Esophagus muscularis mucosa (tissue), 4 donors: ENCODE measurements at regions not wholly inside any gene's neighbourhood (a gene's known extent, or its start where the extent isn't known, plus 50 kb on each side); places are given as distances from the start of the nearest gene placed in this dataset.

Experiments used
- CTCF ChIP-seq, 3 experiments: fragments of 200-600 bp in 2 of 3; fragments of 450-650 bp in 1 of 3; sonication (generic) in 2 of 3; IDR thresholded peaks; one replicate each; pipeline ENCODE4 v1.5.1; 2017 to 2019; ENCODE audit warnings: antibody characterized with exemption in 3 of 3, mild to moderate bottlenecking in 2 of 3, moderate library complexity in 1 of 3
- EP300 ChIP-seq: sonication (generic); formaldehyde crosslinking; IDR thresholded peaks from one replicate; pipeline ENCODE4 v1.6.1; 2017; ENCODE audit warnings: antibody characterized with exemption
- POLR2A ChIP-seq: fragments of 450-650 bp; IDR thresholded peaks from one replicate; pipeline ENCODE4 v1.6.1; 2017; ENCODE audit warnings: antibody characterized with exemption, moderate library complexity, mild to moderate bottlenecking, low read depth
- POLR2AphosphoS5 ChIP-seq, 2 donors: sonication (generic); formaldehyde crosslinking; IDR thresholded peaks; one replicate each; pipeline ENCODE4 v1.6.1; 2017; ENCODE audit warnings: antibody characterized with exemption in 2 of 2

GRCh38 chr5:68011259-68011760 lies 204.2 kb upstream of the PIK3R1 start:
- TF ChIP-seq CTCF (IDR thresholded peaks at IDR 0.05) (no peak), POLR2AphosphoS5 (IDR thresholded peaks at IDR 0.05) (no peak), POLR2A (no peak), EP300 (no peak)
